OCI-LY7 (cell line): ENCODE measurements at regions not wholly inside any gene's neighbourhood (a gene's known extent, or its start where the extent isn't known, plus 50 kb on each side); places are given as distances from the start of the nearest gene placed in this dataset.
"Not testable (repeated sequence)": the region's sequence is repeated elsewhere in the genome, so short reads cannot be mapped to it uniquely, and the experiment has no call there.

Experiments used
- EZH2phosphoT487 ChIP-seq: fragments of 200-600 bp; sonication (generic); IDR thresholded peaks from 2 replicates; pipeline ENCODE4 v1.6.1; 2018; ENCODE audit warnings: low read depth, borderline replicate concordance, mild to moderate bottlenecking, mixed run types, antibody characterized with exemption, low read length, moderate library complexity, mixed read lengths
- TF ChIP-seq, protein P1 (sequence below): fragments of 200-600 bp; sonication (generic); conservative IDR thresholded peaks from 2 replicates; pipeline ENCODE4 v1.5.1; 2014; ENCODE audit warnings: mild to moderate bottlenecking, antibody characterized with exemption, low read length, moderate library complexity, mixed read lengths

DNA sequence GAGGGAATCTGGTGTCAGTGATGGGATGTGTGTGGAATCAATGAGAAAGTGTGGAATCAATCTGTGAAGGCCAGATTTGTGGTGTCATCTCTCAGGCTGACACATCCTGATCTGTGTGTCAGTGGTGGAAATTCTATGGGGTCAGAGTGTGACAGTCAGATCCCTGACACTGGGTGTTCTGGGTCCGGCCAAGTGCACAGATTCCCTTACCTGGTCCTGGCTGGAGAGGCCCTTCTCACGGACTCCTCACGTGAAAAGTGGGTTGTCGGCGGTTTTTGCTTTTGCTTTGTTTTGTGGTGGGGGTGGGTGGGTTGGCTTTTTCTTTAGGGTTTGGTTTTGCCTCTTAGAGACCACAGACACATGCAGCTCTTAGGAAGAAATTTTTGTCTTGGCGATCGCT lies 618.0 kb downstream of the KCNJ18 start:
- TF ChIP-seq, protein P1, sequence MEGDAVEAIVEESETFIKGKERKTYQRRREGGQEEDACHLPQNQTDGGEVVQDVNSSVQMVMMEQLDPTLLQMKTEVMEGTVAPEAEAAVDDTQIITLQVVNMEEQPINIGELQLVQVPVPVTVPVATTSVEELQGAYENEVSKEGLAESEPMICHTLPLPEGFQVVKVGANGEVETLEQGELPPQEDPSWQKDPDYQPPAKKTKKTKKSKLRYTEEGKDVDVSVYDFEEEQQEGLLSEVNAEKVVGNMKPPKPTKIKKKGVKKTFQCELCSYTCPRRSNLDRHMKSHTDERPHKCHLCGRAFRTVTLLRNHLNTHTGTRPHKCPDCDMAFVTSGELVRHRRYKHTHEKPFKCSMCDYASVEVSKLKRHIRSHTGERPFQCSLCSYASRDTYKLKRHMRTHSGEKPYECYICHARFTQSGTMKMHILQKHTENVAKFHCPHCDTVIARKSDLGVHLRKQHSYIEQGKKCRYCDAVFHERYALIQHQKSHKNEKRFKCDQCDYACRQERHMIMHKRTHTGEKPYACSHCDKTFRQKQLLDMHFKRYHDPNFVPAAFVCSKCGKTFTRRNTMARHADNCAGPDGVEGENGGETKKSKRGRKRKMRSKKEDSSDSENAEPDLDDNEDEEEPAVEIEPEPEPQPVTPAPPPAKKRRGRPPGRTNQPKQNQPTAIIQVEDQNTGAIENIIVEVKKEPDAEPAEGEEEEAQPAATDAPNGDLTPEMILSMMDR: not testable (repeated sequence)
- not testable (repeated sequence) for TF ChIP-seq EZH2phosphoT487
